Nephron progenitor cell (in vitro differentiated cells): ENCODE measurements at regions not wholly inside any gene's neighbourhood (a gene's known extent, or its start where the extent isn't known, plus 50 kb on each side); places are given as distances from the start of the nearest gene placed in this dataset.

Experiments
- DNase-seq: peaks from one replicate; pipeline ENCODE4 v3.0.0; 2021
- H3K27ac Mint-ChIP-seq: 2 replicates; pipeline ENCODE4 v1.8.0; 2021; ENCODE audit warnings: mild to moderate bottlenecking, moderate library complexity, mixed read lengths
- H3K27me3 Mint-ChIP-seq: 2 replicates; pipeline ENCODE4 v1.8.0; 2021; ENCODE audit warnings: mild to moderate bottlenecking, low read depth, mixed read lengths; ENCODE audit not compliant: poor library complexity
- H3K36me3 Mint-ChIP-seq: 2 replicates; pipeline ENCODE4 v1.8.0; 2021; ENCODE audit warnings: low read depth, mixed read lengths
- H3K4me1 Mint-ChIP-seq: 2 replicates; pipeline ENCODE4 v1.8.0; 2021; ENCODE audit warnings: mixed read lengths
- H3K4me3 Mint-ChIP-seq: 2 replicates; pipeline ENCODE4 v1.8.0; 2021; ENCODE audit warnings: mild to moderate bottlenecking, moderate library complexity, mixed read lengths
- H3K9me3 Mint-ChIP-seq: 2 replicates; pipeline ENCODE4 v1.8.0; 2021; ENCODE audit warnings: mild to moderate bottlenecking, moderate library complexity, mixed read lengths
- TF ChIP-seq, protein P1 (sequence below): fragments of 200-600 bp; sonication (generic); IDR thresholded peaks from 2 replicates; pipeline ENCODE4 v1.5.0; 2021; ENCODE audit warnings: antibody characterized with exemption

DNA sequence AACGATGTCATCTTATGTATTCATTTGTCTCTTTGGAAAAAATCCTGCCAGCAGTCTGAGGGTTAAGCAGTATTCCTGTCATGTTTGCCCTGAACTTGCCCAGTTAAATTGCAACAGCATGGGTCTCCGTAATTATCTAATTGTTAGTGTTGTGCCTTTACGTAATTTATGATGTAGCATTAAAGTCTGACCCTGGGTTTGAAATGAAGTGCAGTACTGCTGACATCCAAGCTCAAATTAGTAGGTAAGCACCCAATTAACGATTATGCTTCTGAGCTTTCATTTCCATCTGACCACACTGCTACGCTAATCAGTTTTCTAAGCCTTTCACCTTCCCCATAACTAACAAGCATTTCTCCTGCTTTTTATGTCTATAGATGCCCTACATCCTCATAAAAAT lies 241.8 kb downstream of the ARRDC4 start:
- DNase-seq: no peak
- TF ChIP-seq, protein P1, sequence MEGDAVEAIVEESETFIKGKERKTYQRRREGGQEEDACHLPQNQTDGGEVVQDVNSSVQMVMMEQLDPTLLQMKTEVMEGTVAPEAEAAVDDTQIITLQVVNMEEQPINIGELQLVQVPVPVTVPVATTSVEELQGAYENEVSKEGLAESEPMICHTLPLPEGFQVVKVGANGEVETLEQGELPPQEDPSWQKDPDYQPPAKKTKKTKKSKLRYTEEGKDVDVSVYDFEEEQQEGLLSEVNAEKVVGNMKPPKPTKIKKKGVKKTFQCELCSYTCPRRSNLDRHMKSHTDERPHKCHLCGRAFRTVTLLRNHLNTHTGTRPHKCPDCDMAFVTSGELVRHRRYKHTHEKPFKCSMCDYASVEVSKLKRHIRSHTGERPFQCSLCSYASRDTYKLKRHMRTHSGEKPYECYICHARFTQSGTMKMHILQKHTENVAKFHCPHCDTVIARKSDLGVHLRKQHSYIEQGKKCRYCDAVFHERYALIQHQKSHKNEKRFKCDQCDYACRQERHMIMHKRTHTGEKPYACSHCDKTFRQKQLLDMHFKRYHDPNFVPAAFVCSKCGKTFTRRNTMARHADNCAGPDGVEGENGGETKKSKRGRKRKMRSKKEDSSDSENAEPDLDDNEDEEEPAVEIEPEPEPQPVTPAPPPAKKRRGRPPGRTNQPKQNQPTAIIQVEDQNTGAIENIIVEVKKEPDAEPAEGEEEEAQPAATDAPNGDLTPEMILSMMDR: no peak
- H3K27me3 Mint-ChIP-seq: peaks cover 12% of the 10 kb centered on the region
- peaks cover 12% of the 10 kb centered on the region for H3K4me1 Mint-ChIP-seq
- no peaks in the 10 kb centered on the region for H3K9me3 Mint-ChIP-seq
- H3K36me3 Mint-ChIP-seq: no peaks in the 10 kb centered on the region
- H3K27ac Mint-ChIP-seq: no peak overlapping the region
- no peak overlapping the region for H3K4me3 Mint-ChIP-seq

DNA sequence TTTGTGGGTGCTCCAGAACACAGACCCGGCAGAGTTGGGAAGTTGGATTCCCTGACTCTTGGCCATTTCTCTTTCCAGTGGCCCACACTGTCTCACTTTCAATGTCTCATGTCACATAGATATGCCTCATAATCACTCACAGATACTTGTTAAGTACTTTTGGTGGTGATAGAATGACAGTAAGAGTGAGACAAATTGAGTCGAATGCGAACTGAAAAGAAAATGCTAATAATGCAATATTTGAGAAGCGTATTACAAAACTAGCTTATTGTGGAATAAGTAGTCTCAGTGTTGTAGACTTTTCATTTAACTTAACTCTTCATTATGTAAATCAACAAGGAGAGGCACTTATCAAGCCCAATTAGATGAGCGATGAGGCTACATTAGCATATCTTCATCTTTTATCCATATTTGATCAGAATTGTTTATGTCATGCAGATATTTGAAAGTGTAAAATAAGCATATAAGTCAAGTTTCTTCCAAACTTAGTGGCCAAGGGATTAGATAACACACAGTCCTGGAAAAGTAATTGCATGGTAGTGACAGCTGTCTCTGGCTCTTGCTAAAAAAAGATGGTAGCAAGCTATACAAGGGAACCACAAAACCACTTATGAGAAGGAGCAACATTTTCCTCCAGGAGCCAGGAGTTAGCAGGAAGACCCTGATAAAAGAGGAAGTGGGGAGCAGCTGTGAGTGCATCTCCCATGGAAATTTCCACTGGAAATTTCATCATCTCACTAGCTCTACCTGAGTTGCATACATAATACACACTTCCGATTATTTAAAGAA lies 243.6 kb downstream of the ARRDC4 start:
- Mint-ChIP-seq H3K36me3 (no peaks in the 10 kb centered on the region), H3K27me3 (peaks cover 5% of the 10 kb centered on the region), H3K4me1 (peaks cover 17% of the 10 kb centered on the region), H3K9me3 (no peaks in the 10 kb centered on the region), H3K27ac (no peak overlapping the region), H3K4me3 (no peak overlapping the region)
- TF ChIP-seq, protein P1: no peak
- no peak for DNase-seq

DNA sequence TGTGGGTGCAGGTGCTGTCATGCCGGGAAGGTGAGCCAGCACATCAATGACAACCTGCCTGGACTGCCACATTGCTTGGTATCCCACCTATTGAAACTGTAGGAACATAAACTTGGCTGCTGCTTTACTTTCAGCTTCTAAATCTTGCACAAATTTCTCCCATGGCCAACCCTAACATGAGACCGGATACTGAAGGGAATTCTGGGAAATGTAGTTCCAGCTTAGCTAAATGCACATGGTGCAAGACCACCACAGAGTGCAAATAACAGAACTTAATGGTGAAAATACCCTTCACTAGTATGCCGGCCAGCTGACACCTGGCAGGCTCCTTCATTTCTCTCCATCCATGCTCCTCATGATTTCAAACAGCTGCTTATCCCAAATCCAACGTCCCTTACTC lies 247.4 kb downstream of the ARRDC4 start:
- Mint-ChIP-seq H3K4me3 (no peak overlapping the region), H3K9me3 (no peaks in the 10 kb centered on the region)
- TF ChIP-seq, protein P1: no peak

DNA sequence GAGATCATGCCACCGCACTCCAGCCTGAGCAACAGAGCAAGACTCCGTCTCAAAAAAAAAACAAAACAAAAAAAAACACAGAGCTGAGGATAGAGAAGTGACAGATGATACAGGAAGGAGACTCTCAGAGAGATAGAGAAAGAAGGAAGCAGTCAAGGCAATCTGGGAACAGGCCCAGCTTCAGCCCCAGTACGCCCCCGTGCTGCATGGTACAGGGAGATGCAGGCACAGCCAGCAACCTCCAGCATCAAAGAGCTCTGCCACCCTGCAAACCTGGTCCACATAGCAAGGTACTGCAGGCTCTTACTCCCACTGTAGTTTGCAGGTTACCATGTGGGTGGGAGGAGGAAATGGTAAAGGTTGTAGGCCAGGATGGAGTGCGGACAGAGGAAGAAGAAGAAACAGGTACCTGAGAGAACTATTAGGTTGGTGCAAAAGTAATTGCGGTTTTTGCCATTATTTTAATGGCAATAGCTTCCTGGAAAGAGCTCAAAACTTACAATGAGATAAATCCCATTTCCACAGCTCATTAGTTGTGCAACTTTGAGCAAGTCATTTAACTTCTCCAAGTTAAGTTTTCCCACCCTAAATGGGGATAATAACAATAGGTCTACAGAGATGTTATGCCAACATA lies 253.0 kb downstream of the ARRDC4 start:
- no peaks in the 10 kb centered on the region for H3K36me3 Mint-ChIP-seq
- no peak overlapping the region for H3K4me3 Mint-ChIP-seq
- H3K27ac Mint-ChIP-seq: no peak overlapping the region
- DNase-seq: no peak
- no peaks in the 10 kb centered on the region for H3K27me3 Mint-ChIP-seq
- H3K4me1 Mint-ChIP-seq: peaks cover 5% of the 10 kb centered on the region
- TF ChIP-seq, protein P1: no peak
- no peaks in the 10 kb centered on the region for H3K9me3 Mint-ChIP-seq

More for the DNA sequence above, 247.4 kb downstream of the ARRDC4 start:
- Mint-ChIP-seq H3K27me3 (peaks cover 5% of the 10 kb centered on the region), H3K27ac (no peak overlapping the region), H3K36me3 (no peaks in the 10 kb centered on the region), H3K4me1 (peaks cover 10% of the 10 kb centered on the region)
- DNase-seq: no peak

DNA sequence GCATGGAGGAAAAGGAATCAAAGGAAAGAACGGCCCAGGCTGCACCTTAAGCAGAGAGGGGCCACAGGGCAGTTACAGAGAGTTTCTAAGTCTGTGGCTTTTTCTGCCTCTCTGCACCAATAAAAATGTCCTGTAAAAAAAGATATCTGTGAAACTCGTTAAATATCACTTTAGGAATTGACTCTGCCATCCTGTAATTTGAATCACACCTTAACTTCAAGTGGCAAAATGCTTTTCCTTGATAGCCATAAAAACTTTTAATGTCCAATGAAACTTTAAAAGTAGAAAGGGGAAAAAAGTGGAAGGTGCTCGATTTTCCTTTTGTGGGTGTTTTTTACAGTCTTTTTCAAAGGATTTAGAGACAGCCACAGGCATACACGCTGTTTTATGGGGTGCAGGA lies 255.7 kb downstream of the ARRDC4 start:
- TF ChIP-seq, protein P1: no peak
- Mint-ChIP-seq H3K27me3 (peaks cover 8% of the 10 kb centered on the region), H3K27ac (no peak overlapping the region), H3K4me1 (no peaks in the 10 kb centered on the region), H3K36me3 (no peaks in the 10 kb centered on the region), H3K9me3 (no peaks in the 10 kb centered on the region), H3K4me3 (no peak overlapping the region)
- no peak for DNase-seq
